A549 (cell line): ENCODE measurements at regions not wholly inside any gene's neighbourhood (a gene's known extent, or its start where the extent isn't known, plus 50 kb on each side); places are given as distances from the start of the nearest gene placed in this dataset.

Experiments
- ATAC-seq, 2 experiments: fragments of 200-7000 bp in 1 of 2; fragments of >200 bp in 1 of 2; cut with Nextera tagmentation in 1 of 2; cut with Tn5 transposase in 1 of 2; 3 replicates each; pipeline versions ENCODE4 v1.8.0 to v1.9.1; 2018 to 2020; ENCODE audit warnings: mild to moderate bottlenecking in 1 of 2, moderate library complexity in 1 of 2
- CTCF ChIA-PET: fragments of 300-600 bp; sonication (Branson Sonifier 250); formaldehyde crosslinking; extraction: SDS; loops from one replicate; lab custom pipeline; 2021; ENCODE audit warnings: antibody characterized with exemption, inconsistent platforms; lab: Yijun Ruan, JAX
- POLR2A ChIA-PET: fragments of 350-600 bp; formaldehyde crosslinking; extraction: SDS; loops from one replicate; lab custom pipeline; 2021; ENCODE audit warnings: antibody characterized with exemption, inconsistent platforms; lab: Yijun Ruan, JAX
- DNase-seq, 2 experiments: peaks; one replicate each; pipeline versions ENCODE4 v3.0.0 to v3.0.0-alpha.2; 2011 to 2016; ENCODE audit warnings: low read depth in 1 of 2, low spot score in 1 of 2
- FAIRE-seq: peaks from 2 replicates; lab custom pipeline; 2011; peaks lifted over from hg19 to GRCh38; lab: Jason Lieb, UNC
- H3K27ac ChIP-seq, 2 experiments: fragments of >200 bp; sonication (Bioruptor Twin); formaldehyde crosslinking; 3 replicates each; pipeline ENCODE4 v1.5.1; 2016 to 2017
- H3K4me1 ChIP-seq: fragments of >200 bp; sonication (Bioruptor Twin); formaldehyde crosslinking; 3 replicates; pipeline ENCODE4 v1.6.1; 2016
- H3K4me2 ChIP-seq: fragments of >200 bp; sonication (Bioruptor Twin); formaldehyde crosslinking; 3 replicates; pipeline ENCODE4 v1.6.1; 2016
- H3K4me3 ChIP-seq: fragments of >200 bp; sonication (Bioruptor Twin); formaldehyde crosslinking; 3 replicates; pipeline ENCODE4 v1.5.1; 2016
- H3K9me3 ChIP-seq: fragments of >200 bp; sonication (Bioruptor Twin); formaldehyde crosslinking; 3 replicates; pipeline ENCODE4 v1.6.1; 2016
- BHLHE40 ChIP-seq: IDR thresholded peaks from 2 replicates; pipeline ENCODE4 v1.6.1; 2012; ENCODE audit warnings: low read depth, low read length, inconsistent platforms
- CBX8 ChIP-seq: fragments of 200-600 bp; sonication (generic); IDR thresholded peaks from 2 replicates; pipeline ENCODE4 v1.6.1; 2016
- CHD4 ChIP-seq: fragments of 200-600 bp; sonication (generic); IDR thresholded peaks from 2 replicates; pipeline ENCODE4 v1.6.1; 2016; ENCODE audit warnings: antibody characterized with exemption, mild to moderate bottlenecking, borderline replicate concordance
- CTCF ChIP-seq: fragments of >200 bp; sonication (Bioruptor Twin); formaldehyde crosslinking; IDR thresholded peaks from 3 replicates; pipeline ENCODE4 v1.5.1; 2016
- EHMT2 ChIP-seq: fragments of 200-600 bp; sonication (generic); IDR thresholded peaks from 2 replicates; pipeline ENCODE4 v1.6.1; 2016; ENCODE audit warnings: antibody characterized with exemption, low read depth, mild to moderate bottlenecking, moderate library complexity
- GATA3 ChIP-seq: IDR thresholded peaks from 2 replicates; pipeline ENCODE4 v1.6.1; 2012; ENCODE audit warnings: borderline replicate concordance
- HES2 ChIP-seq: fragments of >200 bp; sonication (Bioruptor Twin); formaldehyde crosslinking; IDR thresholded peaks from 2 replicates; pipeline ENCODE4 v1.6.1; 2016
- JUN ChIP-seq, 2 experiments: fragments of >200 bp; sonication (Bioruptor Twin); formaldehyde crosslinking; IDR thresholded peaks; 2 replicates in 1 of 2; 3 replicates in 1 of 2; pipeline ENCODE4 v1.6.1; 2016 to 2017
- MYC ChIP-seq: IDR thresholded peaks from 2 replicates; pipeline ENCODE4 v1.6.1; 2012; ENCODE audit warnings: mild to moderate bottlenecking, inconsistent platforms, low read length, improper control_type of control experiment, borderline replicate concordance
- NFE2L2 ChIP-seq: fragments of 150-350 bp; conservative IDR thresholded peaks from 2 replicates; pipeline ENCODE4 v1.6.1; 2014; ENCODE audit warnings: low read length
- PBX3 ChIP-seq: IDR thresholded peaks from 2 replicates; pipeline ENCODE4 v1.6.1; 2012
- POLR2A ChIP-seq: IDR thresholded peaks from 2 replicates; pipeline ENCODE4 v1.6.1; 2012; ENCODE audit warnings: mild to moderate bottlenecking, low read length
- RAD21 ChIP-seq, 2 experiments: fragments of >200 bp in 1 of 2; sonication (Bioruptor Twin) in 1 of 2; formaldehyde crosslinking in 1 of 2; IDR thresholded peaks in 1 of 2; conservative IDR thresholded peaks in 1 of 2; 2 replicates in 1 of 2; 3 replicates in 1 of 2; pipeline ENCODE4 v1.6.1; 2012 to 2018; ENCODE audit warnings: inconsistent platforms in 1 of 2
- RCOR1 ChIP-seq: fragments of 150-350 bp; IDR thresholded peaks from 2 replicates; pipeline ENCODE4 v1.6.1; 2014; ENCODE audit warnings: antibody characterized with exemption, low read length, low read depth
- SREBF2 ChIP-seq: fragments of 450-650 bp; IDR thresholded peaks from 2 replicates; pipeline ENCODE4 v1.6.1; 2014; ENCODE audit warnings: mild to moderate bottlenecking, moderate library complexity
- ZFP36 ChIP-seq: fragments of 450-650 bp; IDR thresholded peaks from 2 replicates; pipeline ENCODE4 v1.6.1; 2014; ENCODE audit warnings: borderline replicate concordance; ENCODE audit not compliant: partially characterized antibody
- ZNF302 ChIP-seq: fragments of 250-450 bp; sonication (Bioruptor Pico); IDR thresholded peaks from 2 replicates; pipeline ENCODE4 v1.9.0; 2021; ENCODE audit warnings: inconsistent platforms, mild to moderate bottlenecking, moderate library complexity
- ZSCAN20 ChIP-seq: fragments of 250-450 bp; sonication (Bioruptor Pico); IDR thresholded peaks from 2 replicates; pipeline ENCODE4 v1.8.0; 2022; ENCODE audit warnings: mild to moderate bottlenecking, moderate library complexity
- WGBS: methylation state at CpG from one replicate; pipeline ENCODE4 v1.1.6; 2017; ENCODE audit errors: missing lambda C conversion rate; 5-methylcytosine and 5-hydroxymethylcytosine counted together
- TF ChIP-seq, protein P1 (sequence below): fragments of >200 bp; sonication (Bioruptor Twin); formaldehyde crosslinking; IDR thresholded peaks from 3 replicates; pipeline ENCODE4 v1.6.1; 2016
- TF ChIP-seq, protein P2 (sequence below): fragments of 450-650 bp; IDR thresholded peaks from 2 replicates; pipeline ENCODE4 v1.6.1; 2014; ENCODE audit warnings: antibody characterized with exemption
- TF ChIP-seq, protein P3 (sequence below): IDR thresholded peaks from 2 replicates; pipeline ENCODE4 v1.6.1; 2012; ENCODE audit warnings: low read depth, borderline replicate concordance
- TF ChIP-seq, protein P4 (sequence below): fragments of 250-450 bp; sonication (Bioruptor Pico); IDR thresholded peaks from 2 replicates; pipeline ENCODE4 v1.5.0; 2021; ENCODE audit warnings: mild to moderate bottlenecking, moderate library complexity, borderline replicate concordance

DNA sequence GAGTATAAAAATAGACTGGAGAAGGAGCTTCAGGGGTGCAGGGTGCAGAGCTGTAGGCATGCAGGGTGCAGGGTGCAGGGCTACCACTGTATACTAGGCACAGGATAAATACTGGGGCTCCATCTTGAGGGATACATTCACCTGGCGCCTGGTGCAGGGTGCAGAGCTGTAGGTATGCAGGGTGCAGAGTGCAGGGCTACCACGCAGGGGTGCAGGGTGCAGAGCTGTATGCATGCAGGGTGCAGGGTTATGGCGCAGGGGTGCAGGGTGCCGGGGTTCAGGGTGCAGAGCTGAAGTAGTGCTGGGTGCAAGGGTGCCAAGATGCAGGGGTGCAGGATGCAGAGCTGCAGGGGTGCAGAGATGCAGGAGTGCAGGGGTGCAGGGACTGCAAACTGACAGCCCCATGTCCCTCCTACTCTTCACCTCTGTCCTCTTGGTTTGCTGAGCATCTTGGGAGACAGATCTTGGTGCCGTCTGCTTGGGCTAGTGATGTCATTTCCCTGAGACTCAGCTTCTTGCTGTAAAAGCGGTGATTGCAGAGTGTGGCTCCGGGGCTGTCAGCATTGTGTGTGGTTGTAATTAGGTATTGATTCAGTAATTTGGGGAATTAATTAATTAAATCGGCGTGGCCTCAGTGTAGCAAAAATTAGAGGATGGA, 91.2 kb downstream of the ADRA2C start:
- POLR2A ChIA-PET: no interaction called here
- DNase-seq (no peak), FAIRE-seq (no peak), ATAC-seq (peak; percentile 40 to 45; a peak in 3 of 6 replicates)
- TF ChIP-seq CHD4 (no peak), ZFP36 (no peak), EHMT2 (no peak), BHLHE40 (no peak), SREBF2 (no peak), HES2 (no peak), MYC (no peak), ZNF302 (CRISPR knock-in tag) (no peak), ZSCAN20 (CRISPR knock-in tag) (no peak), RAD21 (conservative IDR thresholded peaks at IDR 0.05 in 1 of 2, IDR thresholded peaks at IDR 0.05 in 1 of 2) (no peak), JUN (IDR thresholded peaks at IDR 0.05) (no peak), POLR2A (no peak), GATA3 (no peak), RCOR1 (no peak), CBX8 (no peak), PBX3 (no peak)
- TF ChIP-seq, protein P1, sequence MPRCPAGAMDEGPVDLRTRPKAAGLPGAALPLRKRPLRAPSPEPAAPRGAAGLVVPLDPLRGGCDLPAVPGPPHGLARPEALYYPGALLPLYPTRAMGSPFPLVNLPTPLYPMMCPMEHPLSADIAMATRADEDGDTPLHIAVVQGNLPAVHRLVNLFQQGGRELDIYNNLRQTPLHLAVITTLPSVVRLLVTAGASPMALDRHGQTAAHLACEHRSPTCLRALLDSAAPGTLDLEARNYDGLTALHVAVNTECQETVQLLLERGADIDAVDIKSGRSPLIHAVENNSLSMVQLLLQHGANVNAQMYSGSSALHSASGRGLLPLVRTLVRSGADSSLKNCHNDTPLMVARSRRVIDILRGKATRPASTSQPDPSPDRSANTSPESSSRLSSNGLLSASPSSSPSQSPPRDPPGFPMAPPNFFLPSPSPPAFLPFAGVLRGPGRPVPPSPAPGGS: no peak
- TF ChIP-seq, protein P2, sequence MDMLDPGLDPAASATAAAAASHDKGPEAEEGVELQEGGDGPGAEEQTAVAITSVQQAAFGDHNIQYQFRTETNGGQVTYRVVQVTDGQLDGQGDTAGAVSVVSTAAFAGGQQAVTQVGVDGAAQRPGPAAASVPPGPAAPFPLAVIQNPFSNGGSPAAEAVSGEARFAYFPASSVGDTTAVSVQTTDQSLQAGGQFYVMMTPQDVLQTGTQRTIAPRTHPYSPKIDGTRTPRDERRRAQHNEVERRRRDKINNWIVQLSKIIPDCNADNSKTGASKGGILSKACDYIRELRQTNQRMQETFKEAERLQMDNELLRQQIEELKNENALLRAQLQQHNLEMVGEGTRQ: no peak
- TF ChIP-seq, protein P3, sequence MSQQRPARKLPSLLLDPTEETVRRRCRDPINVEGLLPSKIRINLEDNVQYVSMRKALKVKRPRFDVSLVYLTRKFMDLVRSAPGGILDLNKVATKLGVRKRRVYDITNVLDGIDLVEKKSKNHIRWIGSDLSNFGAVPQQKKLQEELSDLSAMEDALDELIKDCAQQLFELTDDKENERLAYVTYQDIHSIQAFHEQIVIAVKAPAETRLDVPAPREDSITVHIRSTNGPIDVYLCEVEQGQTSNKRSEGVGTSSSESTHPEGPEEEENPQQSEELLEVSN: no peak
- TF ChIP-seq, protein P4, sequence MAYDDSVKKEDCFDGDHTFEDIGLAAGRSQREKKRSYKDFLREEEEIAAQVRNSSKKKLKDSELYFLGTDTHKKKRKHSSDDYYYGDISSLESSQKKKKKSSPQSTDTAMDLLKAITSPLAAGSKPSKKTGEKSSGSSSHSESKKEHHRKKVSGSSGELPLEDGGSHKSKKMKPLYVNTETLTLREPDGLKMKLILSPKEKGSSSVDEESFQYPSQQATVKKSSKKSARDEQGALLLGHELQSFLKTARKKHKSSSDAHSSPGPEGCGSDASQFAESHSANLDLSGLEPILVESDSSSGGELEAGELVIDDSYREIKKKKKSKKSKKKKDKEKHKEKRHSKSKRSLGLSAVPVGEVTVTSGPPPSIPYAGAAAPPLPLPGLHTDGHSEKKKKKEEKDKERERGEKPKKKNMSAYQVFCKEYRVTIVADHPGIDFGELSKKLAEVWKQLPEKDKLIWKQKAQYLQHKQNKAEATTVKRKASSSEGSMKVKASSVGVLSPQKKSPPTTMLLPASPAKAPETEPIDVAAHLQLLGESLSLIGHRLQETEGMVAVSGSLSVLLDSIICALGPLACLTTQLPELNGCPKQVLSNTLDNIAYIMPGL: no peak
- TF ChIP-seq, all 56 proteins: peak for 0
- CTCF ChIA-PET: interaction anchor here (3.0 kb wide), 1 partner anchor 23 kb away, joined by 7 read pairs; no protein-coding TSS in a partner anchor
- Histone ChIP-seq H3K4me1 (no peaks in the 10 kb centered on the region), H3K27ac (no peak overlapping the region), H3K4me2 (no peak overlapping the region), H3K9me3 (no peaks in the 10 kb centered on the region), H3K4me3 (no peak overlapping the region)
- WGBS: 12% methylated on average over 6 of the region's 9 CpGs

DNA sequence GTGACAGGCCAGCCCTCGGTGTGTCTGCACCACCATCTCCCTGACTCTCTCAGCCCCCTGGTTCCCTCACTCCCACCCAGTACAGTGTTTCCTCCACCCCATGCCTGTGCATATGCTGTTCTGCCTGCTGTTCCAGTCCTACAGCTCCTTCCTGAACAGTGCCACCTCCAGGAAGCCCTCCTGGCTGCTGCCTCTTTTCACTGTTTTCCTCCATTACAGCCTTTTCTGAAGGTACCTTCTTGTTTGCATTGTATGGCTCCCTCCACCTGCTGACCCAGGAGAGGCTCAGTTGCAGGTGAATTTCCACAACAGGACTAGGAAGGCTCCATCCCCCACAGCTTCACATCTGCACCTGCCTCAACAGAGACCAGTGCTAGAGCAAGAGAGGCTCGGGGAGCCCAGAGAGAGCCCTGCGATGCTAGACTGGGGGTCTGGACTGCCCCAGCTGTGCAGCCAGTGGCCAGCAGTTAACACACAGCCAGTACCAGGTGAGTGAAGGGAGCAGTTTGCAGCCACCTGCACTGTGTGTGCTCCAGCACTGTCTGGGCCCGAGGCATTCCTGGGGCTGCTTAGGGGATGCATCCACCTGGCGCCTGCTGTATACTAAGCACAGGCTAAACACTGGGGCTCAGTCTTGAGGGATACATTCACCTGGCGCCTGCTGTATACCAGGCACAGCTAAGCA, 92.0 kb downstream of the ADRA2C start:
- no peaks in the 10 kb centered on the region for H3K9me3 ChIP-seq
- peak; percentile 42 to 52; a peak in 4 of 6 replicates for ATAC-seq
- no peak for DNase-seq
- TF ChIP-seq CTCF (no peak), ZFP36 (peak; percentile 91), NFE2L2 (no peak)
- TF ChIP-seq, all 56 proteins: peak for 1
- Histone ChIP-seq H3K27ac (no peak overlapping the region), H3K4me1 (no peaks in the 10 kb centered on the region), H3K4me3 (no peak overlapping the region), H3K4me2 (no peak overlapping the region)
- FAIRE-seq: no peak
- ChIA-PET POLR2A (no interaction called here), CTCF (interaction anchor here (3.0 kb wide), 1 partner anchor 23 kb away, joined by 7 read pairs; no protein-coding TSS in a partner anchor)
- WGBS: 0% methylated on average over 1 of the region's 6 CpGs
